H1 (cell line): ENCODE measurements at regions not wholly inside any gene's neighbourhood (a gene's known extent, or its start where the extent isn't known, plus 50 kb on each side); places are given as distances from the start of the nearest gene placed in this dataset.

Experiments used
- CTCF ChIA-PET: fragments of 300-600 bp; sonication (Branson Sonifier 250); formaldehyde crosslinking; loops from one replicate; lab custom pipeline; 2021; ENCODE audit not compliant: partially characterized antibody; lab: Charles Lee
- POLR2A ChIA-PET: fragments of 300-600 bp; sonication (Branson Sonifier 250); formaldehyde crosslinking; loops from one replicate; lab custom pipeline; 2021; ENCODE audit warnings: inconsistent platforms; ENCODE audit not compliant: partially characterized antibody; lab: Charles Lee
- DNase-seq, 2 experiments: peaks; one replicate each; pipeline versions ENCODE4 v3.0.0 to v3.0.0-alpha.2; 2010 to 2022; ENCODE audit warnings: low spot score in 2 of 2, low read depth in 1 of 2, mixed read lengths in 1 of 2
- FAIRE-seq: peaks from 2 replicates; lab custom pipeline; 2011; peaks lifted over from hg19 to GRCh38; lab: Jason Lieb, UNC
- H2AFZ ChIP-seq: 2 replicates; pipeline ENCODE4 v1.8.1; 2012; ENCODE audit warnings: low read length, inconsistent platforms
- H2AK5ac ChIP-seq: 2 replicates; pipeline ENCODE4 v1.6.1; 2013; ENCODE audit warnings: low read depth, low read length
- H2BK120ac ChIP-seq: replicated peaks from 2 replicates; pipeline ENCODE3; 2013; ENCODE audit warnings: low read depth, low read length, inconsistent platforms
- H2BK12ac ChIP-seq: 2 replicates; pipeline ENCODE4 v1.6.1; 2013; ENCODE audit warnings: low read depth, low read length
- H2BK15ac ChIP-seq: 2 replicates; pipeline ENCODE4 v1.6.1; 2013; ENCODE audit warnings: low read length
- H2BK20ac ChIP-seq: 2 replicates; pipeline ENCODE4 v1.6.1; 2013; ENCODE audit warnings: low read length
- H2BK5ac ChIP-seq: 2 replicates; pipeline ENCODE4 v1.6.1; 2013; ENCODE audit warnings: low read depth, low read length
- H3K14ac ChIP-seq: 2 replicates; pipeline ENCODE4 v1.6.1; 2013; ENCODE audit warnings: inconsistent platforms; ENCODE audit not compliant: insufficient read length
- H3K18ac ChIP-seq: 2 replicates; pipeline ENCODE4 v1.6.1; 2013; ENCODE audit warnings: low read length; ENCODE audit errors: extremely low read depth
- H3K23ac ChIP-seq: 2 replicates; pipeline ENCODE4 v1.6.1; 2013; ENCODE audit warnings: inconsistent platforms; ENCODE audit not compliant: insufficient read length
- H3K23me2 ChIP-seq: 2 replicates; pipeline ENCODE4 v1.6.1; 2013; ENCODE audit warnings: low read depth, low read length
- H3K27ac ChIP-seq: 2 replicates; pipeline ENCODE4 v1.6.1; 2011; ENCODE audit warnings: low read depth, low read length, inconsistent platforms
- H3K27me3 ChIP-seq, 4 experiments: replicated peaks in 1 of 4; 1 replicate in 1 of 4; 2 replicates in 3 of 4; pipeline versions ENCODE4 v1.6.1 to v1.8.1; 2011 to 2013; ENCODE audit warnings: low read length in 3 of 4, mild to moderate bottlenecking in 3 of 4, inconsistent platforms in 2 of 4, mixed read lengths in 2 of 4, moderate library complexity in 1 of 4; ENCODE audit not compliant: control insufficient read depth in 3 of 4, insufficient read depth in 3 of 4; ENCODE audit errors: extremely low read depth in 1 of 4
- H3K36me3 ChIP-seq, 4 experiments: 2 replicates each; pipeline versions ENCODE4 v1.6.1 to v1.8.1; 2011 to 2013; ENCODE audit warnings: mild to moderate bottlenecking in 4 of 4, low read length in 3 of 4, moderate library complexity in 2 of 4, control low read depth in 1 of 4, inconsistent platforms in 1 of 4; ENCODE audit not compliant: insufficient read depth in 4 of 4, control insufficient read depth in 2 of 4
- H3K4ac ChIP-seq: replicated peaks from 2 replicates; pipeline ENCODE3; 2013; ENCODE audit warnings: low read length, low read depth, mixed read lengths, inconsistent platforms; ENCODE audit not compliant: insufficient read length
- H3K4me1 ChIP-seq, 4 experiments: replicated peaks in 1 of 4; 1 replicate in 1 of 4; 2 replicates in 3 of 4; pipeline versions ENCODE4 v1.6.1 to v1.8.1; 2011 to 2013; ENCODE audit warnings: low read length in 3 of 4, inconsistent platforms in 2 of 4, mixed read lengths in 1 of 4; ENCODE audit not compliant: insufficient read depth in 4 of 4, control insufficient read depth in 3 of 4
- H3K4me2 ChIP-seq, 2 experiments: 2 replicates each; pipeline versions ENCODE4 v1.6.1 to v1.8.1; 2011 to 2013; ENCODE audit warnings: low read depth in 2 of 2, low read length in 2 of 2, control low read depth in 1 of 2, inconsistent platforms in 1 of 2, mild to moderate bottlenecking in 1 of 2; ENCODE audit not compliant: insufficient read depth in 1 of 2
- H3K4me3 ChIP-seq, 4 experiments: fragments of 200-600, 300-600 bp in 1 of 4; sonication (generic), shearing (Covaris generic), sonication (Bioruptor Twin) in 1 of 4; 2 replicates each; pipeline versions ENCODE4 v1.5.1 to v1.8.1; 2011 to 2016; ENCODE audit warnings: low read length in 4 of 4, low read depth in 3 of 4, control low read depth in 2 of 4, inconsistent platforms in 2 of 4, mild to moderate bottlenecking in 2 of 4, mixed read lengths in 1 of 4, moderate library complexity in 1 of 4; ENCODE audit not compliant: insufficient read depth in 2 of 4; ENCODE audit errors: extremely low read depth in 1 of 4
- H3K56ac ChIP-seq: replicated peaks from 2 replicates; pipeline ENCODE3; 2013; ENCODE audit warnings: low read depth, mild to moderate bottlenecking, mixed read lengths, low read length, inconsistent platforms; ENCODE audit not compliant: insufficient read length
- H3K79me1 ChIP-seq: 2 replicates; pipeline ENCODE4 v1.6.1; 2013; ENCODE audit warnings: low read depth, low read length, control low read depth
- H3K79me2 ChIP-seq, 2 experiments: 2 replicates each; pipeline versions ENCODE4 v1.6.1 to v1.8.1; 2012 to 2013; ENCODE audit warnings: low read length in 2 of 2, mild to moderate bottlenecking in 2 of 2, inconsistent platforms in 1 of 2; ENCODE audit not compliant: insufficient read depth in 2 of 2, control insufficient read depth in 1 of 2
- H3K9ac ChIP-seq, 4 experiments: replicated peaks in 1 of 4; 1 replicate in 1 of 4; 2 replicates in 3 of 4; pipeline versions ENCODE4 v1.6.1 to v1.8.1; 2011 to 2013; ENCODE audit warnings: low read depth in 3 of 4, low read length in 3 of 4, control low read depth in 2 of 4, mild to moderate bottlenecking in 2 of 4, moderate library complexity in 2 of 4, inconsistent platforms in 1 of 4; ENCODE audit errors: extremely low read depth in 1 of 4
- H3K9me3 ChIP-seq, 2 experiments: 2 replicates each; pipeline versions ENCODE4 v1.6.1 to v1.8.1; 2012 to 2013; ENCODE audit warnings: mild to moderate bottlenecking in 2 of 2, moderate library complexity in 2 of 2, control low read depth in 1 of 2, inconsistent platforms in 1 of 2, low read depth in 1 of 2, low read length in 1 of 2, mixed read lengths in 1 of 2; ENCODE audit not compliant: insufficient read depth in 2 of 2
- H4K20me1 ChIP-seq, 2 experiments: replicated peaks in 1 of 2; 2 replicates each; pipeline versions ENCODE3 to v1.8.1; 2011 to 2013; ENCODE audit warnings: inconsistent platforms in 2 of 2, low read length in 2 of 2, mild to moderate bottlenecking in 1 of 2; ENCODE audit not compliant: insufficient read depth in 2 of 2, control insufficient read depth in 1 of 2
- H4K5ac ChIP-seq: 2 replicates; pipeline ENCODE4 v1.6.1; 2013; ENCODE audit warnings: low read length, low read depth, mixed read lengths, inconsistent platforms; ENCODE audit not compliant: insufficient read length
- H4K8ac ChIP-seq: 2 replicates; pipeline ENCODE4 v1.8.0; 2013; ENCODE audit warnings: mild to moderate bottlenecking, moderate library complexity, low read length, inconsistent platforms; ENCODE audit not compliant: insufficient read depth; ENCODE audit errors: extremely low read depth
- H4K91ac ChIP-seq: replicated peaks from 2 replicates; pipeline ENCODE3; 2013; ENCODE audit warnings: low read length, mixed read lengths, inconsistent platforms; ENCODE audit not compliant: insufficient read length
- BACH1 ChIP-seq: IDR thresholded peaks from 2 replicates; pipeline ENCODE4 v1.6.1; 2012; ENCODE audit warnings: low read length, improper control_type of control experiment
- BRCA1 ChIP-seq: IDR thresholded peaks from 2 replicates; pipeline ENCODE4 v1.6.1; 2012; ENCODE audit warnings: low read depth, low read length, improper control_type of control experiment
- CBX8 ChIP-seq: fragments of 300-800, 300-1000 bp; sonication (generic); IDR thresholded peaks from 2 replicates; pipeline ENCODE4 v1.7.1; 2016; ENCODE audit warnings: low read depth, low read length, borderline replicate concordance
- GABPA ChIP-seq: IDR thresholded peaks from 2 replicates; pipeline ENCODE4 v1.6.1; 2011; ENCODE audit warnings: mild to moderate bottlenecking, low read length, moderate library complexity, borderline replicate concordance; ENCODE audit not compliant: insufficient read depth
- GTF2F1 ChIP-seq: IDR thresholded peaks from 2 replicates; pipeline ENCODE4 v1.6.1; 2012; ENCODE audit warnings: low read depth, low read length, improper control_type of control experiment, borderline replicate concordance
- KDM5A ChIP-seq: fragments of 200-600 bp; IDR thresholded peaks from 2 replicates; pipeline ENCODE4 v1.7.1; 2012; ENCODE audit warnings: mild to moderate bottlenecking, low read length, inconsistent platforms, mixed read lengths
- MAFK ChIP-seq: IDR thresholded peaks from 2 replicates; pipeline ENCODE4 v1.6.1; 2012; ENCODE audit warnings: low read depth, mild to moderate bottlenecking, improper control_type of control experiment, low read length
- POLR2A ChIP-seq, 2 experiments: IDR thresholded peaks; 1 replicate in 1 of 2; 2 replicates in 1 of 2; pipeline ENCODE4 v1.6.1; 2011; ENCODE audit warnings: low read depth in 2 of 2, low read length in 2 of 2, mild to moderate bottlenecking in 2 of 2; ENCODE audit errors: control extremely low read depth in 1 of 2
- POU5F1 ChIP-seq: IDR thresholded peaks from 2 replicates; pipeline ENCODE4 v1.6.1; 2011; ENCODE audit warnings: low read depth, mild to moderate bottlenecking, low read length, moderate library complexity
- SP1 ChIP-seq: IDR thresholded peaks from 2 replicates; pipeline ENCODE4 v1.6.1; 2011; ENCODE audit warnings: low read depth, low read length
- SP2 ChIP-seq: IDR thresholded peaks from 2 replicates; pipeline ENCODE4 v1.6.1; 2012; ENCODE audit warnings: mild to moderate bottlenecking, low read length, inconsistent platforms
- SUZ12 ChIP-seq: fragments of 200-600 bp; sonication (generic); IDR thresholded peaks from 2 replicates; pipeline ENCODE4 v1.6.1; 2012; ENCODE audit warnings: mild to moderate bottlenecking, inconsistent platforms, low read length, moderate library complexity, mixed read lengths
- TBP ChIP-seq: IDR thresholded peaks from 2 replicates; pipeline ENCODE4 v1.6.1; 2011; ENCODE audit warnings: low read depth, low read length, improper control_type of control experiment
- WGBS, 2 experiments: shearing (Covaris generic) in 1 of 2; methylation state at CpG; one replicate each; pipeline versions ENCODE4 v1.1.6 to v1.1.7; 2013 to 2015; ENCODE audit warnings: low lambda C conversion rate in 2 of 2, mixed read lengths in 2 of 2, inconsistent platforms in 1 of 2, low coverage in 1 of 2, missing lambda C conversion rate in 1 of 2; ENCODE audit not compliant: insufficient replicate concordance in 2 of 2, insufficient coverage in 1 of 2, insufficient read length in 1 of 2; ENCODE audit errors: extremely low coverage in 1 of 2, missing lambda C conversion rate in 1 of 2; 5-methylcytosine and 5-hydroxymethylcytosine counted together
- TF ChIP-seq, protein P1 (sequence below): IDR thresholded peaks from 2 replicates; pipeline ENCODE4 v1.6.1; 2011; ENCODE audit warnings: low read length, improper control_type of control experiment

DNA sequence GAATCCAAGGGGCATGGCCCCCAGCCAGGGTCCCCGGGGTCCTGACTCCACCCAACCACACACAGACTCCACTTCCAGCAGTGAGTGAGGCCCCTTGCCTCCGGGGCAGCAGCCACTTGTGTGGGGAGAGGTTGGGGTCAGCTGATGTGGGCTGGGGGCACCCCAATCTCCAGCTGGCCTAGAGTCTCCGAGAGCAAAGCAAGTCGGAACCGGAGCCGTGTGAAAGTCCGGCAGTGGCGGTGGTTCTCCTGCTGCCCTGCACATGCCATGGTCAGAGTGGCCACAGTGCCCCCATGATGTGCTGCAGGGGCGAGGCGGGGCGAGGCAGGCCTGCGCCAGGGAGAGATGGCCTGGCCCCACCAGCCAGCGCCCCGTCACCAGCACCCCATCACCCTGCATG is 74.6 kb downstream of the PDGFA start:
- H3K27ac ChIP-seq: no peak overlapping the region
- CTCF ChIA-PET: interaction anchor here (0.9 kb wide), 1 partner anchor 74 kb away, joined by 3 read pairs; no protein-coding TSS in a partner anchor
- H3K56ac ChIP-seq: no peak overlapping the region
- H3K36me3 ChIP-seq: no peaks in the 10 kb centered on the region
- peak overlapping the region; percentile 27; the same call in 1 of the 2 replicates for H2BK12ac ChIP-seq
- H3K4me1 ChIP-seq: peaks cover 0 to 11% (median 0%) of the 10 kb centered on the region in 4 experiments; a peak in 3 of 7 replicates
- H3K79me1 ChIP-seq: no peaks in the 10 kb centered on the region
- FAIRE-seq: no peak
- peaks cover 15% of the 10 kb centered on the region; the same call in 1 of the 2 replicates for H3K23me2 ChIP-seq
- H3K27me3 ChIP-seq: peaks cover 0 to 3% (median 0%) of the 10 kb centered on the region in 4 experiments; a peak in 1 of 7 replicates
- no peak overlapping the region for H4K5ac ChIP-seq
- WGBS, 2 experiments: 95% methylated on average over 8 of the region's 14 CpGs; no CpG with 5 or more reads in 1 of the 2 experiments
- peaks cover 3 to 4% of the 10 kb centered on the region in 2 experiments; a peak in 1 of 4 replicates for H3K9me3 ChIP-seq
- H4K20me1 ChIP-seq: peaks cover 0 to 10% of the 10 kb centered on the region in 2 experiments
- no peak overlapping the region for H3K23ac ChIP-seq
- no peaks in the 10 kb centered on the region for H3K79me2 ChIP-seq
- no peak overlapping the region for H3K4me2 ChIP-seq
- H3K18ac ChIP-seq: no peak overlapping the region
- H2BK20ac ChIP-seq: peak overlapping the region; percentile 48; the same call in 1 of the 2 replicates
- no peak overlapping the region for H3K9ac ChIP-seq
- POLR2A ChIA-PET: interaction anchor here (0.6 kb wide), 1 partner anchor 24 kb away, joined by 3 read pairs; no protein-coding TSS in a partner anchor
- peak overlapping the region; percentile 30; the same call in 1 of the 2 replicates for H2BK5ac ChIP-seq
- no peak overlapping the region for H2AFZ ChIP-seq
- H3K4me3 ChIP-seq: no peak overlapping the region
- H3K14ac ChIP-seq: no peak overlapping the region
- no peak overlapping the region; the same call in 1 of the 2 replicates for H2BK15ac ChIP-seq
- no peak overlapping the region for H2AK5ac ChIP-seq
- H3K4ac ChIP-seq: no peak overlapping the region
- no peak overlapping the region for H2BK120ac ChIP-seq
- DNase-seq: no peak
- peak overlapping the region; percentile 74; the same call in 1 of the 2 replicates for H4K8ac ChIP-seq
- peak overlapping the region; percentile 79 for H4K91ac ChIP-seq
- TF ChIP-seq SUZ12 (no peak), POU5F1 (no peak), MAFK (no peak), BACH1 (no peak), SP2 (no peak), TBP (no peak), GABPA (no peak), GTF2F1 (no peak), KDM5A (no peak), SP1 (no peak), BRCA1 (no peak), POLR2A (IDR thresholded peaks at IDR 0.05; ENCODE audit: control extremely low read depth in 1 of 2, low read depth in 2 of 2, low read length in 2 of 2) (no peak), CBX8 (no peak)
- TF ChIP-seq, protein P1, sequence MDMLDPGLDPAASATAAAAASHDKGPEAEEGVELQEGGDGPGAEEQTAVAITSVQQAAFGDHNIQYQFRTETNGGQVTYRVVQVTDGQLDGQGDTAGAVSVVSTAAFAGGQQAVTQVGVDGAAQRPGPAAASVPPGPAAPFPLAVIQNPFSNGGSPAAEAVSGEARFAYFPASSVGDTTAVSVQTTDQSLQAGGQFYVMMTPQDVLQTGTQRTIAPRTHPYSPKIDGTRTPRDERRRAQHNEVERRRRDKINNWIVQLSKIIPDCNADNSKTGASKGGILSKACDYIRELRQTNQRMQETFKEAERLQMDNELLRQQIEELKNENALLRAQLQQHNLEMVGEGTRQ: no peak
